HG02571 (cell line): ENCODE measurements at regions not wholly inside any gene's neighbourhood (a gene's known extent, or its start where the extent isn't known, plus 50 kb on each side); places are given as distances from the start of the nearest gene placed in this dataset.
A peak's percentile ranks its signal among the peaks of the same experiment; 100 is the strongest.
"Not testable (repeated sequence)": the region's sequence is repeated elsewhere in the genome, so short reads cannot be mapped to it uniquely, and the experiment has no call there.

ENCODE experiments used
- ATAC-seq: cut with Tn5 transposase; IDR thresholded peaks from one replicate; pipeline ENCODE4 v1.9.1; 2021; ENCODE audit warnings: mild to moderate bottlenecking, moderate library complexity; ENCODE audit not compliant: unreplicated experiment

- no peak for ATAC-seq
Observed at GRCh38 chrX:120718969-120719368, 89.1 kb upstream of the C1GALT1C1 start.

DNA sequence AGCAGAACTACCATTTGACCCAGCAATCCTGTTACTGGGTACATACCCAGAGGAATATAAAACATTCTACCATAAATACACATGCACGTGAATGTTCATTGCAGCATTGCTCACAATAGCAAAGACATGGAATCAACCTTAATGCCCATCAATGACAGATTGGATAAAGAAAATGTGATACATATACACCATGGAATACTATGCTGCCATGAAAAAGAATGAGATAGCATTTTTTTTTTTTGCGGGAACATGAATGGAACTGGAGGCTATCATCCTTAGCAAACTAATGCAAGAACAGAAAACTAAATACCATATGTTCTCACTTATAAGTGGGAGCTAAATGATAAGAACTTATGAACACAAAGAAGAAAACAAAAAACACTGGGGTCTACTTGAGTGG is 72.5 kb upstream of the C1GALT1C1 start:
- not testable (repeated sequence) for ATAC-seq

GRCh38 chrX:120697053-120697452 is 67.2 kb upstream of the C1GALT1C1 start:
- peak; percentile 88 for ATAC-seq

- no peak for ATAC-seq
Observed at GRCh38 chrX:120692319-120692718, 62.5 kb upstream of the C1GALT1C1 start.

DNA sequence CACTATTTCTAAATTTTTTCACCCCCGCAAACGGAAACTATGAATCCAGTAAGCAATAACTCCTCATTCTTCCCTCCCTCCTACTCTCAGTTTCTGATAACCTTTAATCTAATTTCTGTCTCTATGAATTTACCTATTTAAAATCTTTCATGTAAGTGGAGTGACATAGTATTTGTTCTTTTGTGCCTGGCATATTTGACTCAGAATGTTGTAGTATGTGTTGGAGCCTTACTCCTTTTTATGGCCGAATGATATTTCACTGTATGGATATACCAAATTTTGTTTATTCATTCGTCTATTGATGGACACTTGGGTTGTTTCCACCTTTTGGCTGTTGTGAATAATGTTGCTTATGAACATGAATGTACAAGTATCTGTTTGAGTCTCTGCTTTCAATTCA is 61.1 kb upstream of the C1GALT1C1 start:
- ATAC-seq, result no peak

DNA sequence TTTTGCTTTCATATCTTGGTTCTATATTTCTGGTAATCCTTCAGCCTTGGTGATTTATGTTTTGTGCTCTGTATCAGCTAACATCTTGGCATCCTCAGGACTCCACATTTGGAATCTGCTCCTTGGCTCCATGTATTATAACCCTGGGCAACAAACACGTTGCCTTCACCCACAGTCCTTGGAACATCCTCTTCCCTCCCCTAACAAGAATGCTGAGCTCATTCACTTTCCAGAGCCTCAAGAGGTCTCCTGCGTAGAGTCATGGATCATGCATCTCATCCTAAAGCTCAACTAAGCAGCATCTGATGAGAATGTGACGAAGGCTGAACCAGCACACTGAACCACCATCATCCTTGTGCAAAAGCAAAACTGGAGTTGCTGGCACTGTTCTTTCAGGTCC is 60.5 kb upstream of the C1GALT1C1 start:
- ATAC-seq, result no peak

DNA sequence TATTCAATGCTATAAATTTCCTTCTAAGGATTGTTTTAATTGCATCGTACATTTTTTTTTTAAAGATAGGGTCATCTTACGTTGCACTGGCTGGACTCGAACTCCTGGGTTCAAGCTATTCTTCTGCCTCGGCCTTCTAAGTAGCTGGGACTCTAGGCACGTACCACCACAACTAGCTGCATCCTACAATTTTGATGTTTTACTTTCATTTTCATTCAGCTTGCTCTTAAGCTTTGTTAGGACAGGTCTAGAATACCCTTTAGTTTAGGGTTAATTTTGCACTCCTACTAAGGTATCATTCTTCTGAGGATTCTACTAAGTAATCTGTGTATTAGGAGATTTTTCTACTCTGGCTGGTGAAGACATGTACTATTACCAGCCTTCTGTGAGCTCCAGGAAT is 50.2 kb upstream of the C1GALT1C1 start:
- no peak for ATAC-seq
